ENCODE measurements at regions not wholly inside any gene's neighbourhood (a gene's known extent, or its start where the extent isn't known, plus 50 kb on each side); places are given as distances from the start of the nearest gene placed in this dataset.

- no peak for DNase-seq
These were observed 112.4 kb upstream of the SPACA1 start for GRCh38 chr6:87935196-87935595.

GRCh38 chr6:87932361-87932760 lies 115.3 kb upstream of the SPACA1 start:
- no peak for DNase-seq

- peak; percentile 48 for DNase-seq
These were observed 117.8 kb upstream of the SPACA1 start for GRCh38 chr6:87929843-87930288.

GRCh38 chr6:87926687-87927086 lies 121.0 kb upstream of the SPACA1 start:
- DNase-seq: no peak

GRCh38 chr6:87926072-87926471 lies 121.6 kb upstream of the SPACA1 start:
- no peak for DNase-seq

GRCh38 chr6:87925373-87926060 lies 122.1 kb upstream of the SPACA1 start:
- DNase-seq: no peak

GRCh38 chr6:87923389-87924050 lies 124.1 kb upstream of the SPACA1 start:
- DNase-seq: no peak

GRCh38 chr6:87922947-87923330 lies 124.7 kb upstream of the SPACA1 start:
- DNase-seq: no peak

GRCh38 chr6:87922196-87922946 lies 125.3 kb upstream of the SPACA1 start:
- DNase-seq: no peak

- no peak for DNase-seq
These were observed 126.6 kb upstream of the SPACA1 start for GRCh38 chr6:87921034-87921433.

- DNase-seq: no peak
These were observed 127.4 kb upstream of the SPACA1 start for GRCh38 chr6:87920245-87920644.

- DNase-seq: no peak
These were observed 128.2 kb upstream of the SPACA1 start for GRCh38 chr6:87919416-87919815.

GRCh38 chr6:87919001-87919400 lies 128.6 kb upstream of the SPACA1 start:
- no peak for DNase-seq

- no peak for DNase-seq
These were observed 129.1 kb upstream of the SPACA1 start for GRCh38 chr6:87918461-87918941.

- DNase-seq: no peak
These were observed 129.8 kb upstream of the SPACA1 start for GRCh38 chr6:87917886-87918285.

- no peak for DNase-seq
These were observed 131.2 kb upstream of the SPACA1 start for GRCh38 chr6:87916446-87916845.

GRCh38 chr6:87914637-87915395 lies 132.8 kb upstream of the SPACA1 start:
- no peak for DNase-seq

GRCh38 chr6:87913974-87914373 lies 133.7 kb upstream of the SPACA1 start:
- no peak for DNase-seq

GRCh38 chr6:87912102-87912501 lies 135.5 kb upstream of the SPACA1 start:
- DNase-seq: no peak

GRCh38 chr6:87909849-87910248 lies 137.8 kb upstream of the SPACA1 start:
- DNase-seq: no peak

GRCh38 chr6:87908978-87909811 lies 138.4 kb upstream of the SPACA1 start:
- no peak for DNase-seq

- DNase-seq: no peak
These were observed 140.1 kb upstream of the SPACA1 start for GRCh38 chr6:87907521-87907920.
